HG02943 (cell line): ENCODE measurements at regions not wholly inside any gene's neighbourhood (a gene's known extent, or its start where the extent isn't known, plus 50 kb on each side); places are given as distances from the start of the nearest gene placed in this dataset.
A peak's percentile ranks its signal among the peaks of the same experiment; 100 is the strongest.
"Not testable (repeated sequence)": the region's sequence is repeated elsewhere in the genome, so short reads cannot be mapped to it uniquely, and the experiment has no call there.

Source experiments
- ATAC-seq: cut with Tn5 transposase; IDR thresholded peaks from one replicate; pipeline ENCODE4 v1.9.1; 2021; ENCODE audit warnings: mild to moderate bottlenecking, low read depth, moderate library complexity; ENCODE audit not compliant: unreplicated experiment

GRCh38 chr4:151558496-151559113 is 149.6 kb downstream of the FHIP1A start:
- ATAC-seq, result no peak

DNA sequence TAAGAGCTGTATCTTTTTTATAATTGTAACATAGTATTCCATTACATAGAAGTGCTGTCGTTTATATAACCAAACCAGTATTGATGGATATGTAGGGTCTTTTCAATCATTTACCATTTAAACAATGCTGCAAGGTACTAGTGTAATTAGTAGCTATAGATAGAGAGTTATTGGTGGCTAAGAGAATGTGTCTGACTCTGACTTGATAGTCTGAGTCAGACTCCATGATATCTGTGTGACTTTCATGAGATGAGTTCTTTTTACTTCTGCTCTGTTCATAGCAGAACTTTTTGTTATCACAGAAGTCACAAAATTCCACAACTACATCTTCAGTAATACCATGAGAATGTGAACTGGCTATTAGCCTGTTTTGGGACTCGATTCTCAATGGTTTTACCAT is 150.6 kb downstream of the FHIP1A start:
- no peak for ATAC-seq

GRCh38 chr4:151561551-151562256 is 152.7 kb downstream of the FHIP1A start:
- no peak for ATAC-seq

- ATAC-seq, result no peak
These were observed 154.2 kb downstream of the FHIP1A start for GRCh38 chr4:151563194-151563593.

GRCh38 chr4:151564321-151564720 is 155.3 kb downstream of the FHIP1A start:
- ATAC-seq, result no peak

- no peak for ATAC-seq
These were observed 156.6 kb downstream of the FHIP1A start for GRCh38 chr4:151565583-151565982.

DNA sequence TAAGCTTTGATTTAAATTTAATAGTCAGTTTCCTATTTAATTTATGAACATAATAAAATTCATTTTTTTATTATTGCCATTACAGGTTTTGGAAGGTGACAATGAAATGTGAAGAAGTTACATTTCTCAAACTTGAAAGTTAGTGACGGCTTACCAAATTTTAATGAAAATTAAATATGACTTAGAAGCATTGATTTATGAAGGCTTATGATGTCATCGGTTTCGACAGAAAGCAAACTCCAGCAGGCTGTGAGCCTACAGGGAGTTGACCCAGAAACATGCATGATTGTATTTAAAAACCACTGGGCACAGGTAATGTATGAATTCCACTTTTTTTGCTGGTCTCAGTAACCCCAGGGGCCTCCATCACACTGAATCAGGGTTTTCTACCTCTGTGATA is 157.1 kb downstream of the FHIP1A start:
- ATAC-seq, result no peak

DNA sequence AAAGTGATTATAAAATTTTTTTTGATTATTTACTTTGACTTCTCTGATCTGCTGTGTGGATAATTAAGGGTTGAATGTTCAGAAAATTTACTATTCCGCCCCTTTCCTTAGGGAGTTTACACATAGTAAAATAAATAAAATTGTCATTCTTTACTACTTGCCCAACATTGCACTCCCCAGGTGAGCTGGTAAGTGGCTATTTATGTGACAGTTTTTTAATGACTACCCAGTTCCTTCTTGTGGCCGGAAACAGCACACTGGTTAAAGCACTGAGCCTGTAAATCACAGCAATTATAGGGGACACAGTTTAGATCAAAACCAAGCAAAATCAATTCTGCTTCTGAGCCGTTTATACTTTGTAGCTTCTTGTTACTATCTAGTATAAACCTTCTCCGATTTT is 158.1 kb downstream of the FHIP1A start:
- peak; percentile 73 for ATAC-seq

DNA sequence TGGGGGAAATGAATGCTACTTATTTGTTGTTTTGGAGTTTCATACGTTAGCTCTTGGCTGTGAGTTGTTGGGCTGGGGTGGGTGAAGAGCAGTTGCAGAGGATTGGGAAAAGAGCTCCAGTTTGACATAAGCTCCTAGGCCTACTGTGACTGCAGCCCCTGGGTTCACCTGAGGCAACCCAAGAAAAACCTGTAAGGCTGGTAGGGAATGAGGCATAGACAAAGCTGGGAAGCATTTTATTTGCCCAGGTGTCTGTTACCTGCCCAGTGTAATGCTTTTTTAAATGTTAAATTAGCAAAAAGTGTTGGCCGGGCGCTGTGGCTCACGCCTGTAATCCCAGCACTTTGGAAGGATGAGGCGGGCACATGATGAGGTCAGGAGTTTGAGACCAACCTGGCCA is 160.0 kb downstream of the FHIP1A start:
- ATAC-seq, result no peak

DNA sequence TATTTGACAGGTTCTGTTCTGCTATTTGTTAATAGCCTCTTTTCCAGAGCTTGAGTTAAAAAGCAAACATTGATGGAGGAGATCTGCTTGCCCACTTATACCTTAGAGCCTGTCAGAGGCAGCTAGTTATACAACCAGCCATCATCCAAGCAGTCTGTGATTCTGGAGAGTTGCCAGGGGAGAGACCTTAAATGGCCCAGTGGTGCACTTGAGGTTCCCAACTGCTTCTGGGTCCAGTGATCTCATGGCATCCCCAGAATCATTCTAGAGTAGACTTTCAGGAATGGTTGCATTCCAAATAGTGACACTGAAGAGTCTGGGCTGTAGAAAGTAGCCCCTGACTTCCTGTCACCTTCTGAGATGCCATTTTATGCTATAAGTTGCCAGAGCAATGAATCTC is 160.7 kb downstream of the FHIP1A start:
- no peak for ATAC-seq

GRCh38 chr4:151573474-151573873 is 164.5 kb downstream of the FHIP1A start:
- no peak for ATAC-seq

DNA sequence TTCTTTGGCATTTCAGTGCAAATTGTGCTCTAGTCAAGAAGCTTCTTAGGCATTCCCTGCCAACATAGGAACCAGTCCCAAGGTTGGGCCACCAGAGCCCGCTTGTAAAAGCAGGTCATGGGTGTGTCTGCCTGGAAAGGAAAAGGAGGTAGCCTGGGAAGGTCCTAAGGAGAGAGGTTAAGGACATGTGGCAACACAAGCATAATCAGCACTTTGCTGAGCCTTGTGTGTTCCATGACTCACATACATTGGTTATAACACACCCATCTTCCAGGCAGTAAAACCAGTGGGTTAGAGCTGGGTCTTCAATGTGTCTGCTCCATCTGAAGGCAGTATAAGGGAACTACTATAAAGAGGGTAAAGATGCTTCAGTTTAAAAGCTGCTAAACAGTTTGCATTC is 165.0 kb downstream of the FHIP1A start:
- no peak for ATAC-seq

DNA sequence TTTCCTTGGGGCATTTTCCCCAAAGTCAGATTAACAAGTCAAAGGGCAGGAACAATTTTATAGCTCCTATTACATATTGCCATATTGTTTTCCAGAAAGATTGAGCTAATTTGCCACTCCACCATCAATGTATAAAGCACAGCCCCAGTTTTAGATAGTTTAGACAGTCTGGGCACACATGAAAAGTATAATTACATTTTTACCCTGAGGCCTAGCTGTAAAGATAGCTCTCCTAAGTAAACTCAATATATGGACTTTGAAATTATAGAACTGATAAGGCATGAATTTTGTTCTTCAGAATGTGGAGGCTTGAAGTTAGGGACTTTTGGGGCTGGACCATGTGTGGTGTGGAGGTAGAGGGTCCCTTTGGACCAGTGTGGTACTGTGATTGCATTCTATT is 166.0 kb downstream of the FHIP1A start:
- no peak for ATAC-seq

DNA sequence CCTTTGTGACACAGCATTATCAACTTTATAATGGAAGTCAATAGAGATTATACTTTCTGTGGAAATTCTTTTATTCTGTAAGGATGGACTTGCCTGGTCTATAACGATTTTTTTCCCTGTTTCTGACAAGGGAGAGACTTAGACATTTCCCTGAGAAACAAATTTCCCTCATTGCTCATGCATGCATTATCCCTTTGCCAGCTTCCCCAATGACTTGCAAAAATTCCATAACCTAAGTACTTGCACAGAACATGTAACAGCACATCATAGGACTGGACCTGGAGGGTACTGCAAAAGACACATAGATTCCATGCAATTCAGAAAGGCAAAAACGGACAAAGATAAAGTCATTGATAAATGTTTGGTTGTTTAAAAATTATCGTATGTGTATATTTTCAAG is 166.7 kb downstream of the FHIP1A start:
- no peak for ATAC-seq

DNA sequence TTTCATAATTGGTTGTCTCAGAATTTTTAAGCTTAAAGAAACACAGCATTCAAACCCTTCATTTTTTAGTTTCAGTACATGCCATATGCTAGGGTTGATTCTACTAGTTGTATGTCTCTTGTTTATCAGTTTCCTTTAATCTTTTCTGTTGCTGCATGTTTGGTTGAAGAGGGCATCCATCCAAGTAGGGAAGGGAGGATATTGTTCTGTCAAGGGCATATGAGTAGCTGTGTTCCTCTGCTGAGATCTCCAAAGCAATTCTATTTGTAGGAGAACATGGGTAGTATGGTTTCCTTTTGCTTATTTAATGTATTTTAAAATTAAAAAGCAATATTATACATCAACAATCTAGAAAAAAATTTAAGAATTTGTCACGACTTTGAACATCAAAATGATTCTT is 167.7 kb downstream of the FHIP1A start:
- ATAC-seq, result no peak

- ATAC-seq, result no peak
These were observed 172.6 kb downstream of the FHIP1A start for GRCh38 chr4:151581570-151581969.

DNA sequence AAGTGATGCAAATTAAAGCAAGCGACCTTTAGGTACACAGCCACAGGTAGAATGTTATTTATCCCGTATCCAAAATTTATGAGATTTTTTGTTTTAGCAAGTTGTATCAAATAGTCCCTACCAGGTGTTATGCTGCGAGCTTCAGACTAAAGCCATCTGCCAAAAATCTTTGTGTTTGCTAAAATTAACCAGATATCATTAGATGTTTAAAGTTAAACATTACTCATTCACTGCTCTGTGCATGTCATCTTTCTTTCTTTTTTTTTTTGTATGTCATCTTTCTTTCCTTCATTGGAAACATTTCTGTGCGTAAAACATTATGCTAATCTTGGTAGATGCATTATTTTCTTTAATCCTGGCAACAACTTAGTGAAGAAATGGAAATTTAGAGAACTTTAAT is 173.1 kb downstream of the FHIP1A start:
- no peak for ATAC-seq

- ATAC-seq, result no peak
These were observed 174.4 kb downstream of the FHIP1A start for GRCh38 chr4:151583157-151583914.

DNA sequence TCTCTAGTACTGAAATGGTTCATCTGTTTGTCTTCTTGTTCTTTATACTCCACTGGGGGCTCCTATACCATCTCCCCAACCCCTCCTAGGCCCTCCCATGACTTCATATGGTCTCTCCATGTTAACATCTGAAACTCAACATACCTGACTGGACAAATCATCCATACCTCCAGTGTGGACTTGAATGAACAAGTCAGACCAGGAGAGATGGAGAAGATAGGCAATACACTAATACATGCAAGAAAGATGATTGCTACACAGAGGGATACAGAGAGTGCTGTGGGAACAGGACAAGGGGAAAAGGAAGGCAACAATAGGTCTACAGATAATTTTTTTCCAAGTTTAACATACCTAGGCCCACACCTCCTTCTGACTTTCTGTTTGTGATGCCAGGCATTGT is 175.1 kb downstream of the FHIP1A start:
- ATAC-seq, result no peak

- not testable (repeated sequence) for ATAC-seq
These were observed 165.2 kb downstream of the GATB start for GRCh38 chr4:151595629-151596028.

DNA sequence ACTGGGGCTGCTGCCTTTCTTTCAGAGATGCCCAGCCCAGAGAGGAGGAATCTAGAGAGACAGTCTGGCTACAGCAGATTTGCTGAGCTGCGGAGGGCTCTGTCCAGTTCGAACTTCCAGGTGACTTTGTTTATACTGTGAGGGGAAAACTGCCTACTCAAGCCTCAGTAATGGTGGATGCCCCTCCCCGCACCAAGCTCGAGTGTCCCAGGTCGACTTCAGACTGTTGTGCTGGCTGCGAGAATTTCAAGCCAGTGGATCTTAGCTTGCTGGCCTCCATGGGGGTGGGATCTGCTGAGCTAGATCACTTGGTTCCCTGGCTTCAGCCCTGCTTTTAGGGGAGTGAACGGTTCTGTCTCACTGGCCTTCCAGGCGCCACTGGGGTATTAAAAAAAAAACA is 163.1 kb downstream of the GATB start:
- ATAC-seq, result not testable (repeated sequence)

- no peak for ATAC-seq
These were observed 160.9 kb downstream of the GATB start for GRCh38 chr4:151599863-151600262.
